SU-DHL-6 (cell line): ENCODE measurements at regions not wholly inside any gene's neighbourhood (a gene's known extent, or its start where the extent isn't known, plus 50 kb on each side); places are given as distances from the start of the nearest gene placed in this dataset.

Source experiments
- EZH2phosphoT487 ChIP-seq: fragments of 200-600 bp; sonication (generic), shearing (Covaris generic); conservative IDR thresholded peaks from 2 replicates; pipeline ENCODE4 v1.6.1; 2018; ENCODE audit warnings: mild to moderate bottlenecking, antibody characterized with exemption, low read length, moderate library complexity, mixed read lengths
- TF ChIP-seq, protein P1 (sequence below): fragments of 200-600 bp; sonication (generic); IDR thresholded peaks from one replicate; pipeline ENCODE4 v1.5.1; 2017; ENCODE audit warnings: antibody characterized with exemption, mild to moderate bottlenecking, low read length, moderate library complexity; ENCODE audit not compliant: insufficient read depth, poor library complexity, severe bottlenecking

DNA sequence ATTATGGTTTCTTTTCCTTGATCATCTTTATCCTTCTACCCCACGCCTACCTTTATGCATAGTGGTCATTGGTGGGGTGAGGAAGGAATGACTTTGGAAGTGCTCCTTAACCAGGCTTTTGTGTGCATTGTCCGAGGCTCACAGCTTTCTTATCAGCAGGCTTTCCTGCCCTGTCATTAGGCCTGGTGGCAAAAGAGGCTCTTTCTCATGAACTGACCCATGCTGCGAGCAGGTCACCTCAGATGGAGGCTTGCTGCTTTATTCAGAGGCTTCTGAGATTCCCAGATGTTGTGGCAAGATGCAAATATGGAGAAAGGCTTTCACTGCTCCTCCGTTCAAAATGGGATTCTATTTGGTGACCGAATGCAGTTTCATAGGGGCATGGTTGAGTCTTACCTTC lies 57.4 kb upstream of the DMRTA1 start:
- TF ChIP-seq, protein P1, sequence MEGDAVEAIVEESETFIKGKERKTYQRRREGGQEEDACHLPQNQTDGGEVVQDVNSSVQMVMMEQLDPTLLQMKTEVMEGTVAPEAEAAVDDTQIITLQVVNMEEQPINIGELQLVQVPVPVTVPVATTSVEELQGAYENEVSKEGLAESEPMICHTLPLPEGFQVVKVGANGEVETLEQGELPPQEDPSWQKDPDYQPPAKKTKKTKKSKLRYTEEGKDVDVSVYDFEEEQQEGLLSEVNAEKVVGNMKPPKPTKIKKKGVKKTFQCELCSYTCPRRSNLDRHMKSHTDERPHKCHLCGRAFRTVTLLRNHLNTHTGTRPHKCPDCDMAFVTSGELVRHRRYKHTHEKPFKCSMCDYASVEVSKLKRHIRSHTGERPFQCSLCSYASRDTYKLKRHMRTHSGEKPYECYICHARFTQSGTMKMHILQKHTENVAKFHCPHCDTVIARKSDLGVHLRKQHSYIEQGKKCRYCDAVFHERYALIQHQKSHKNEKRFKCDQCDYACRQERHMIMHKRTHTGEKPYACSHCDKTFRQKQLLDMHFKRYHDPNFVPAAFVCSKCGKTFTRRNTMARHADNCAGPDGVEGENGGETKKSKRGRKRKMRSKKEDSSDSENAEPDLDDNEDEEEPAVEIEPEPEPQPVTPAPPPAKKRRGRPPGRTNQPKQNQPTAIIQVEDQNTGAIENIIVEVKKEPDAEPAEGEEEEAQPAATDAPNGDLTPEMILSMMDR, result no peak
- TF ChIP-seq EZH2phosphoT487, result no peak
